ENCODE measurements at regions not wholly inside any gene's neighbourhood (a gene's known extent, or its start where the extent isn't known, plus 50 kb on each side); places are given as distances from the start of the nearest gene placed in this dataset.

DNA sequence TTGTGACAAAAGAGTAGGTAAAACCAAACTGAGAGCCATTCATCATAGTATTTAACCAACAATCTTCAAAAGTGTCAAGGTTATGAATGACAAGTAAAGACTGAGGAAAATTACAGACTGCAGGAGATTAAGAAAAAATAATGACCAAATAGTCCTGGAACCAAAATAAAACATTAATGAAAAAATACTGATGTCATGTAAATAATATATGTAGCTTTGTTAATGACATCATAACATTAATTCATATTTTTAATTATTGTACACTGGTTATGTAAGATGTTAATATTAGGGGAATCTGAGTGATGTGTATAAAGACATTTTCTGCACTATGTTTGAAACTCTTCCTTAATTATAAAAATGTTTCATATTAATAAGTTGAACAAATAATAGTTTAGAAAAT, 436.7 kb downstream of the CYLC2 start:
- TF ChIP-seq TAF1 (IDR thresholded peaks at IDR 0.05; ENCODE audit: borderline replicate concordance, low read depth, low read length) (no peak), POLR2A (IDR thresholded peaks at IDR 0.05; ENCODE audit: low read depth, low read length) (no peak)
